ENCODE measurements at regions not wholly inside any gene's neighbourhood (a gene's known extent, or its start where the extent isn't known, plus 50 kb on each side); places are given as distances from the start of the nearest gene placed in this dataset.
"Not testable (repeated sequence)": the region's sequence is repeated elsewhere in the genome, so short reads cannot be mapped to it uniquely, and the experiment has no call there.

DNA sequence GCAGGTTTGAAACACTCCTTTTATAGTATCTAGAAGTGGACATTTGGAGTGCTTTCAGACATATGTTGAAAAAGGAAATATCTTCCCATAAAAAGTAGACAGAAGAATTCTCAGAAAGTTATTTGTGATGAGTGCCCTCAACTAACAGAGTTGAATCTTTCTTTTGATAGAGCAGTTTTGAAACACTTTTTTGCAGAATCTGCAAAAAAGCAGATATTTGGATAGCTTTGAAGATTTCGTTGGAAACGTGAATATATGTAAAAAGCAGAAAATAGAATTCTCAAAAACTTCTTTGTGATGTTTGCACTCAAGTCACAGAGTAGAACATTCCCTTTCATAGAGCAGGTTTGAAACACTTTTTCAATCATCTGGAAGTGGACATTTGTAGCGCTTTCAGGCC is 676.4 kb upstream of the ZNF337 start:
- ATAC-seq: not testable (repeated sequence)

DNA sequence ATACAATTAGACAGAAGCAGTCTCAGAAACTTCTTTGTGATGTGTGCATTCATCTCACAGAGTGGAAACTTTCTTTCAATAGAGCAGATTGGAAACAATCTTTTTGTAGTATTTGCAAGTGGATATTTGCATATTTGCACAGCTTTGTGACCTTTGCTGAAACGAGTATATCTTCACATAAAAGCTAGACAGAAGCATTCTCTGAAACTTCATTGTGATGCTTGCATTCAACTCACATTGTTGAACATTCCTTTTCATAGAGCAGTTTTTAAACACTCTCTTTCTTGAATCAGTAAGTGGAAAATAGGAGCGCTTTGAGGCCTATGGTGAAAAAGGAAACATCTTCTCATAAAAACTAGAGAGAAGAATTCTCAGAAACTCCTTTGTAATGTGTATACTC is 657.9 kb upstream of the ZNF337 start:
- ATAC-seq: no peak

DNA sequence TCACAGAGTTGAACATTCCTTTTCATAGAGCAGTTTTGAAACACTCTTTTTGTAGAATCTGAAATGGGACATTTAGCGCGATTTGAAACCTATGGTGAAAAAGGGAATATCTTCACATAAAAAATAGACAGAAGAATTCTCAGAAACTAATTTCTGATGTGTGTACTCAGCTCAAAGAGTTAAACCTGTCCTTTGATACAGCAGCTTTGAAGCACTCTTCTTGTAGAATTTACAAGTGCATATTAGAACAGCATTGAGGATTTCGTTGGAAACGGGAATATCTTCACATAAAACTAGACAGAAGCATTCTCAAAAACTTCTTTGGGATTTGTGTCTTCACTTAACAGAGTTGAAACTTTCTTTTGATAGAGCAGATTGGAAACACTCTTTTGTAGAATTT is 650.7 kb upstream of the ZNF337 start:
- ATAC-seq: no peak

DNA sequence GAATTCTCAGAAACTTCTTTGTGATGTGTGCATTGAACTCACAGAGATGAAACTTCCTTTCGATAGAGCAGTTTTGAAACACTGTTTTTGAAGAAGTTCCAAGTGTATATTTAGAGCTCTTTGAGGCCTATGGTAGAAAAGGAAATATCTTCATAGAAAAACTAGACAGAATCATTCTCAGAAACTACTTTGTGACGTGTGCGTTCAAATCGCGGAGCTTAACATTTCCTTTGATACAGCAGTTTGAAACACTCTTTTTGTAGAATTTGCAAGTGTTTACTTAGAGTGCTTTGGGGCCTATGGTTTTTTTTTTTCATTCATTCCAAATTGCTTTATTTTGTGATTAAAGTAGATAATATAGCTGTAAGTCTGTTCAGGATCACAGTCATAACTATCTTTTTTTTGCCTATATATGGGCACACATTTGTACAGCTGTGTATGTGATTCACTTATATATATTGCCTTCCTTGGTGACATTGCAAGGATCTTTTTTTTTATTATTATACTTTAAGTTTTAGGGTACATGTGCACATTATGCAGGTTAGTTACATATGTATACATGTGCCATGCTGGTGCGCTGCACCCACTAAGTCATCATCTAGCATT is 643.9 kb upstream of the ZNF337 start:
- ATAC-seq: peak; percentile 53 to 79

DNA sequence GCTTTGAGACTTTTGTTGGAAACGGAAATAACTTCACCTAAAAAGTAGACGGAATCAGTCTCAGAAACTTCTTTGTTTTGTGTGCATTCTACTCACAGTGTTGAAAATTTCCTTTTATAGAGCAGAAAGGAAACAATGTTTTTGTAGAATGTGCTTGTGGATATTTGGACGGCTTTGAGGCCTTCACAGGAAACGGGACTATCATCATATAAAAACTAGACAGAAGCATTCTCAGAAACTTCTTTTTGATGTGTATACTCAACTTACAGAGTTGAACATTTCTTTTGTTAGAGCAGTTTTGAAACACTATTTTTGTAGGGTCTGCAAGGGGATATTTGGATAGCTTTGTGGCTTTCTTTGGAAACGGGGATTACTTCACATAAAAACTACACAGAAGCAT is 627.5 kb upstream of the ZNF337 start:
- no peak for ATAC-seq

DNA sequence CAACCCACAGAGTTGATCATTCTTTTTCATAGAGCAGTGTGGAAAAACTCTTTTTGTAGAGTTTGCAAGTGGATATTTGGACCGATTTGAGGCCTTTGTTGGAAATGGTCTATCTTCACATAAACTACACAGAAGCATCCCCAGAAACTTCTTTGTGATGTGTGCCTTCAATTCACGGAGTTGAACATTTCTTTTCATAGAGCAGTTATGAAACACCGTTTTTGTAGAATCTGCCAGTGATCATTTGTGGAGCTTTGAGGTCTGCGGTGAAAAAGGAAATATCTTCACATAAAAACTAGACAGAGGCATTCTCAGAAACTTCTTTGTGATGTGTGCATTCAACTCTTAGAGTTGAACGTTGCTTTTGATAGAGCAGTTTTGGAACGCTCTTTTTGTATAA is 618.4 kb upstream of the ZNF337 start:
- ATAC-seq: no peak

DNA sequence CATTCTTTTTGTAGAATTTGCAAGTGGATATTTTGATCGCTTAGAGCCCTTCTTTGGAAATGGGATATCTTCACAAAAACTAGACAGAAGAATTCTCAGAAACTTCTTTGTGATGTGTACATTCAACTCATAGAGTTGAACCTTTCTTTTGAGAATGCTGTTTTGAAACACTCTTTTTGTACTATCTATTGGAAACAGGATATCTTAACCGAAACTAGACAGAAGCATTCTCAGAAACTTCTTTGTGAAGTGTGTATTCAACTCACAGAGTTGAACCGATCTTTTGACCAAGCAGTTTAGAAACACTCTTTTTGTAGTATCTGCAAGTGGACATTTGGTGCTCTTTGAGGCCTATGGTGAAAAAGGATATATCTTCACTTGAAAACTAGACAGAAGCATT is 613.1 kb upstream of the ZNF337 start:
- ATAC-seq: not testable (repeated sequence)

DNA sequence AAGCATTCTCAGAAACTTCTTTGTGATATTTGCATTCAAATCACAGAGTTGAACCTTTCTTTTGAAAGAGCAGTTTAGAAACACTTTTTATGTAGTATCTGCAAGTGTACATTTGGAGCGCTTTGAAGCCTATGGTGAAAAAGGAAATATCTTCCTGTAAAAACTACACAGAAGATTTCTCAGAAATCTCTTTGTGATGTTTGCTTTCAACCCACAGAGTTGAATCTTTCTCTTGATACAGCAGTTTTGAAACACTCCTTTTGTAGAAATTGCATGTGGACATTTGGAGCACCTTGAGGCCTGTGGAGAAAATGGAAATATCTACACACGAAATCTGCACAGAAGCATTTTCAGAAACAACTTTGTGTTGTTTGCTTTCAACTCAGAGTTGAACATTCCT is 612.3 kb upstream of the ZNF337 start:
- no peak for ATAC-seq

DNA sequence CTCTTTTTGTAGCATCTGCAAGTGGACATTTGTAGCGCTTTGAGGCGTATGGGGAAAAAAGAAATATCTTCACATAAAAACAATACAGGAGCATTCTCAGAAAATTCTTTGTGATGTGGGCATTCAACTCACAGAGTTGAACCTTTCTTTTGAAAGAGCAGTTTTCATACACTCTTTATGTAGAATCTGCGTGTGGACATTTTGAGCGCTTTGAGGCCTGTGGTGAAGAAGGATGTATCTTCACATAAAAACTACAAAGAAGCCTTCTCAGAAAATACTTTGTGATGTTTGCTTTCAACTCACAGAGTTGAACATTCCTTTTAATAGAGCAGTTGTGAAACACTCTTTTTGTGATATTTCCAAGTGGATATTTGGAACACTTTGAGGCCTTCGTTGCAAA is 598.4 kb upstream of the ZNF337 start:
- no peak for ATAC-seq

DNA sequence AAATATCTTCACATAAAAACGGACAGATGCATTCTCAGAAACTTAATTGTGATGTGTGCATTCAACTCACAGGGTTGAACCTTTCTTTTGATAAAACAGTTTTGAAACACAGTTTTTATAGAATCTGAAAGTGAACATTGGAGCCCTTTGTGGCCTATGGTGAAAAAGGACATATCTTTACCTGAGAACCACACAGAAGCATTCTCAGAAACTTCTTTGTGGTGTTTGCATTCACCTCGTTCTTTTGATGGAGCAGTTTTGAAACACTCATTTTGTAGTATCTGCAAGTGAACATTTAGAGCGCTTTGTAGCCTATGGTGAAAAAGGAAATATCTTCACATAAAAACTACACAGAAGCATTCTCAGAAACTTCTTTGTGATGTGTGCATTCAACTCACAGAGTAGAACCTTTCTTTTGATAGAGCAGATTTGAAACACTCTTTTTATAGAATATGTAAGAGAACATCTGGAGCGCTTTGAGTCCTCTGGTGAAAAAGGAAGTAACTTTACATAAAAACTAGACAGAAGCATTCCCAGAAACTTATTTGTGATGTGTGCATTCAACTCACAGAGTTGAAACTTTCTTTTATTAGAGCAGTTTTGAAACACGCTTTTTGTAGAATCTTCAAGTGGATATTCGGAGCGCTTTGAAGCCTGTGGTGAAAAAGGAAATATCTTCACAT is 591.9 kb upstream of the ZNF337 start:
- ATAC-seq: peak in 1 of 2 donors; percentile 48

DNA sequence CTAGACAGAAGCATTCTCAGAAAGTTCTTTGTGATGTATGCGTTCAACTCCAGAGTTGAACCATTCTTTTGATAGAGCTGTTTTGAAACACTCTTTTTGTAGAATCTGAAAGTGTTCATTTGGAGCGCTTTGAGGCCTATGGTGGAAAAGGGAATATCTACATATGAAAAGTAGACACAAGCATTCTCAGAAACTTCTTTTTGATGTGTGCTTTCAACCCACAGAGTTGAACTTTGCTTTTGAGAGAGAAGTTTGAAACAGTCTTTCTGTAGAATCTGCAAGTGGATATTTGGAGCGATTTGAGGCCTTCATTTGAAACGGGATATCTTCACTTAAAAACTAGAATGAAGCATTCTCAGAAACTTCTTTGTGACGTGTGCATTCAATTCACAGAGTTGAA is 582.6 kb upstream of the ZNF337 start:
- ATAC-seq: no peak

DNA sequence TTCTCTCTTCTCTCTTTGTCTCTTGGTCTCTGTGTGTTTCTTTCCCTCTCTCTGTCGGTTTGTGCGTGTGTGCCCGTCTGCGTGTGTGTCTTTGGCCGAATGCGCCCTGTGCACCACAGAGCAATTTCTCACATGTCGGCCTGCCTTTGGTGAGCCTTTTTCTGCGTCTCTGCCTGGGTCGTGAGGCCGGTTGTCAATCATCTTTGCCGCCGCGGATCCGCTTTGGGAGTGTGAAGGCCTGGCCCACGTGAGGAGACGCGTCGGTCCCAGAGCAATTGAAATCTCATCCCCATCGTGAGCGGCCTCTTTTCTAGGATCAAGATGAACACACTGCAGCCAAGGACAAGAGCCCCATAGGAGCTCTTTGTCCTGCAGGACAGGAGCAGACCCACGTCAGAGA is 580.7 kb upstream of the ZNF337 start:
- ATAC-seq: no peak

DNA sequence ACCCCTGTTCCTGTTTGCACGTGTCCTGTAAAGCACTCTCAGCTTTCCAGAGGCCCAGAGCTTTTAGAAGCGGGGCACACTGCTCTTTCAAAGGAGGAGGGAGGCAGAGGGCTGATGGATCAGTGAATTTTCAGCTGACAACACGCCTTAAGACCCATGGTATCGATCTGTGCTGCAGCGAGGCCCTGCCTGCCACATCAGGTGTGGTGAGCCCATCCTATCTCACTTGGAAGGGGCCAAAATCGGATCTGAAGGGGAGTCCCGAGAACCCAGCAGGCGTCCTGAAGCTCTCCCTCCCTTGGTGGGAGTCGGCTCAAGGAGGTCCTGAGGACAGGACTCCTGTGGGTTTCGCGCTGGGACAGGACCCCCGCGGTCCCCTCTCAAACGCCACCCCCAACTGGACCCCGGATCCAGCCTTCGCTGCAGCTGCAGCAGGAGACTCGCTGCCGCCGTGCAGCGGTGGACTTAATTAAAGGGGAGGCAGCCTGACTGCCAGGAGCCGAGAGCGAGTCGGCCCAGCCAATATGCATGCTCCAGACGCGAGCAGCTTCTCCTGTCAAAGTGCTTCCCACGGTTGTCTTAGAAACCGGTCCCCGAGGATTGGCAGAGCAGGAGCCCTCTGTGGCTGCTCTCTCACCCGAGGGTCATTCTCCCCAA is 580.0 kb upstream of the ZNF337 start:
- ATAC-seq: no peak

DNA sequence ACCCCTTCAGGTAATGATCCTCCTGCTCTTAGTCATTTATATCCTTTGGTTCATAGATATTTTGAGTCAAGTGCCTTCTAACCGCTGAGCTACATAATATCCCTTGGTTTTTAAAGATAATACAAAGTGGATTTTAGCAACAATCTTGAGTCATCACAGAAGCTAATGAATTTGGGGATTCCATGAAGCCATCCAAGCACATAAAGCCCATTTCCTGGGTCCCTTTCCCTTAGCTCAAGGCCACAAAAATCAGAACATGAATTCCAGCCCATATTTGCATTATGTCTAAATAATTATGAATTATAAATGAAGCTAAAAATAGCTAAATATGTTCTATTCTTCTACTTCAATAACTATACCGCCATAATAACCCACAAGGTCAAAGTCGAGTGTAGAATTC is 572.1 kb upstream of the ZNF337 start:
- ATAC-seq: not testable (repeated sequence)

DNA sequence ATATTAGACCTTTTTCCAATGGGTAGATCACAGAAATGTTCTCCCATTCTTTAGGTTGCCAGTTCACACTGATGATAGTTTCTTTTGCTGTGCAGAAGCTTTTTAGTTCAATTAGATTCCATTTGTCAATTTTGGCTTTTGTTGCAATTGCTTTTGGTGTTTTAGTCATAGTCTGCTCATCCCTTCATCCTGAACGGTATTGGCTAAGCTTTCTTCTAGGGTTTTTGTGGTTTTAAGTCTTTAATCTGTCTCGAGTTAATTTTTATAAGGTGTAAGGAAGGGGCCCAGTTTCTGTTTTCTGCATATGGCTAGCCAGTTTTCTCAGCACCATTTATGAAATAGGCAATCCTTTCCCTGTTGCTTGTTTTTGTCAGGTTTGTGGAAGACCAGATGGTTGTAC is 564.3 kb upstream of the ZNF337 start:
- ATAC-seq: not testable (repeated sequence)

DNA sequence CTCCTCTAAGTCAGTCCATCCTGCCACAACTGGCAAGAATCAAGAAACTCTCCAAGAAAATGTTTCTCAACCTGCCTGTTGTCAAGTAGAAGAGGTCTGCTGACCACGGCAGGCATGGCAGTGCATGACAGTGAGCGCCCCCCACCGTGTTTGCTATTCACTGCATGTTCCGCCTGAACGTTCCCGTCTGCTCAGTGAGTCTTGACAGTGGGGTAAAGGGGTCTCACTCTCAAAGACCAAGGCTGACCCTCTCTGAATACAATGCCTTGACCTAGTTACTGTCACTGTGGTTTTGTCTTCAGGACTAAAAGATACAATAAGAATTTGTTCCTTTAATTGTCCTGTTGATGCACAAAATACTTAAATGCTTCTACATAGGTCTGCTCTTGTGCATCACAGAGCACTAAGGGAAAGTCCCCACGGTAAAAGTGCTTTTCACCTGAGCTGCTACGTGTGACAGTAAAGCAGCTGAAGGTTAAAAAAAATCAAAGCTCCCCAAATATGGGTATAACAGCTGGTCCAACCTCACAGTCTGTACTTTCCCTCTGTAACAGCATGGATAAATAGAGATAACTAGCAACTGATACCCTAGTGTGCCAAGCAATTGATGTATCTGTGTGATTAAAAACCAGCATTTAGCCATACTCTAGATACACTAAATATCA is 555.8 kb upstream of the ZNF337 start:
- ATAC-seq: peak; percentile 24 to 70

DNA sequence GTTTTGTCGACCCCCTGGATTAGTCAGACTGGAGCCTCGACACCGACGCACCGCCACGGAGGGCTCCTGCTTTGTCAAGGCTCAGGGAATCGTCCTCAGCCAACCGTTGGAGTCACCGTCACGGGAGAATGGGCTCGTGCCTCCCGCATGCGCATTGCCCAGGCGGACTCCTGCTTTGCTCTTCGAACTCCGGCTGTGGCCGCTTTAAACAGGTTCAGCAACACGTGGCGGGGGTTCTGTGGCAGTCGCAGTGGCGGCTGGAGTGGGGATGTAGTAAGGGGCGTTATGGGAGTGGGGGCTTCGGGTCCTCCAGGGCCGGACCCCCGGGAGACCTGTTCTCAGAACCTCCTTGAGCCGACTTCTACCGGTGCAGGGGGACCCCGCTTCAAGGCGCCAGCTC is 554.7 kb upstream of the ZNF337 start:
- ATAC-seq: not testable (repeated sequence)

DNA sequence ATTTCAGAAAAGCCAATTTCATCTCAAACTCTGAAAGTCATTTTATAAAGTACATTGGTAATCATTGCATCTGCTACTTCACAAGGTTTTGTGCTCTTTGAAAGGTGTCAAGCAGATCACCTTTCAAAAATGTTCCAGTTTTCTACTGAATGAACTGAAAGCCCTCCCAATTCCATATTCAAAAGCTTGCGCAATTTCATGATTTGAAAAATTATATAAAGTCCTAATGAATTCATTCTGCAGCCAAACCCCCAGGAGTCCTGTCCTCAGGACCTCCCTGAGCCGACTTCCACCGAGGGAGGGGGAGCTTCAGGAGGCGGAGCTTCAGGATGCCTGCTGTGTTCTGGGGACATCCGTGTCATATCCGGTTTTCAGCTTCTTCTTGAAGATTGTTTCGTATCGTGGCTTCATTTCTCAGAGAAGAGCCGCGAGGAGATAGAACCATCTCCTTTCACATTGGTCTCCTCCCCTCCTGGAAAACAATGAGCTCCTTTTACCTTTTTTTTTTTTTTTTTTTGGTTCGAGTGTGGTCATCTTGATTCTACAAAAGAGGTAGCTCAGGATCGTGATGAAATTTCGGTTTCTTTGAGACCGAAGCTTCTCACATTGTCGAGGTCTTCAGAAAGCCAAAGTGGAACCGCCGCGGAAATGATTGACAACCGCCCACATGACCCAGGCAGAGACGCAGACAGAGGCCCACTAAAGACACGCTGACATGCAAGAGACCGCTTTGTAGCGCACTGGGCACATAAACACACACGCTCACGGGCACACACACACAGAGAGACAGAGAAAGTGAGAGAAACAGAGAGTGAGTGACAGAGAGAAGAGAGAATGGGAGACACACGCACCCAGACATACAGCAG is 553.8 kb upstream of the ZNF337 start:
- not testable (repeated sequence) for ATAC-seq

DNA sequence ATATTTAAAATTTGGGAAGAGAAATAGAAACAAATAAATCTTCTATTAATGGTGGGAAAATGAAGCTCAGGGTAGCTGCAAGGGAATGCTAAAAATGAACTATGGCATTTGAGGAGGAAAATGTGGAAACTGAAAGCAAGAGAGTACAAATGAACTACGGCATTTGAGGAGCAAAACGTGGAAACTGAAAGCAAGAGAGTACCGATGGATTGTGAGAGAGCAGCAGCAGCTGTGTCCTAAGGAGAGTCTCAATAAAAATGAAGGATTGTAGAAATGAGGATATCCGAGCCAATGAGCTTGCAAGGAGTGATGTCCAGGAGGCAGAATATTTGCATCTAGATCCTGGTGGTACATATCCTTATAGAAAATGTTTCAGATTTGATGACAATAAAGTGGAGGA is 547.1 kb upstream of the ZNF337 start:
- ATAC-seq: no peak

DNA sequence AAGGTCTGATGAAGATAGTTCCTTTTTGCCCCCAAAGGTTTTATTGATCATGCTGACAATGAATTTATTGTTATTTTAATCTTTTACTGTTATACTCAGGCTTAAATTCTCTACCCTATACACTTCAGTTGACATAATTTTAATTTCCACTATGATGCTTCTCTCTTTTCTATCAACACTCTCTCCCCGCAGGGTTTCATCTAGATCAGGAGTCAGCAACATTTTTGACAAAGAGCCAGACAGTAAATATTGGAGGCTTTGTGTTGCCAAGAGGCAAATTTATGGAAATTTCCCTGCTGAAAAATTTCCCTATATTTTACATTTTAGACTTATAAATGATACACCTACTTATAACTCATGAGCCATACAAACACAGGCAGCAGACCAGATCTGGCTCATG is 524.0 kb upstream of the ZNF337 start:
- not testable (repeated sequence) for ATAC-seq

DNA sequence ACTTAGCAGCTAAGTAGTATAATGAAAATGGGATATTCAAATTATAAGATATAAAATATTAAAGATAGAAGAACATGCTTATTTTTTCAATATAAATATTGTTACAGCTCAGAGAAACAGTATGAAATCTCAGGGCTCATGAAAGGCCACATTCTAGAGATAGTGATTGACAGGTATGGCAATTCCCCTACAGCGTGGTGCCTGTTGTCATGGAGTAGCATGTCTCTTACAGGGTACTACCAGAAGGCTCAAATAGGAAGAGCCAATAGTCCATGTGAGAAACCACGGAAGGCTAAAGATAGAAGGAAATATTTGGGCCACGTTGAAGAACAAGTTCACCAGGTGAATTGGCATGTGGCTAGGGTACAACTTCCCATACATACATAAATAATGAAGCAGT is 522.9 kb upstream of the ZNF337 start:
- not testable (repeated sequence) for ATAC-seq

DNA sequence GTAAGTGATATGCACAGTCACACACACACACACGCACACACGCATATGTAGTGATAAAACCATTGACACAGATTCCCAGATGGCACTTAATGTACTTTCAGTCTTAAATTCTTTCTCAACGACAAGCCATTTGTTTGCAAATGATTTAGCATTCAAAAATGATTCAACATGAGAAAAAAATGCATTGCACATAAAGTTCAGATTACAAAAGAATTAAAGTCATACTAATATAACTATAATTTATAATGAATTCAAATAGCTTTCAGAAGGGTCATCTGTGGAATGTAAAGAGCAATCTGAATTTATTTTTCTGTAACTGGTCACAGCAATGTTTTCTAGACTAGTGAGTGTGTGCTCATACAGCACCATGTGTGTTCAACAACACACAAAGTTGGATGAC is 521.6 kb upstream of the ZNF337 start:
- ATAC-seq: no peak

DNA sequence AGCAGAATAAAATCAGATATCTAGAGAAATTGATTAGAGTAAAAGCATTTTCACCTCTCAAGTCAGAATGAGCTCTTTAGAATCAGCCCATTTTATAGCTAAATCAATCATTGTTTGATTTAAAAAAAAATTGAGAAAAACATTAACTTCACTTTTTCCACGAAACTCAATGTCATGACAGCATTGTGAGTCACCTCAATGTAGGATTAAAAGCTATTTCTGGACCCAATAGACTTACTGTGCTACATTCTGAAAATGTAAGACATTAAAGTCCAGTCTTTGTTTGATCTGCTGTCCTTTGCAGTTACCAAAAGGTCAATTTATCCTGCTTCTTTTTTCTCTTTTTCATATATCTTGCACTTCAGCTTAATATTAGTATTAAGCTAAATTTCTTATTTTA is 519.4 kb upstream of the ZNF337 start:
- peak; percentile 44 to 53 for ATAC-seq

All from activated CD4-positive, CD25-positive, alpha-beta regulatory T cell treated with anti-CD3 and anti-CD28 coated beads, Interleukin-2, amount 50 U/mL, for 24 hours (primary cell).